Ovary (tissue), 7 donors: ENCODE measurements at regions not wholly inside any gene's neighbourhood (a gene's known extent, or its start where the extent isn't known, plus 50 kb on each side); places are given as distances from the start of the nearest gene placed in this dataset.

ENCODE experiments used
- DNase-seq, 5 donors: peaks; one replicate each; pipeline ENCODE4 v3.0.0-alpha.2; 2019 to 2020
- H3K27ac ChIP-seq, 2 donors: fragments of 200-600 bp; one replicate each; pipeline versions ENCODE4 v1.5.1 to v1.8.0; 2019 to 2022
- H3K27me3 ChIP-seq: fragments of 200-600 bp; one replicate; pipeline ENCODE4 v1.8.0; 2022
- H3K36me3 ChIP-seq: fragments of 200-600 bp; sonication (generic); one replicate; pipeline ENCODE4 v1.5.1; 2019
- H3K4me1 ChIP-seq: one replicate; pipeline ENCODE4 v1.8.1; 2013; ENCODE audit warnings: mild to moderate bottlenecking, moderate library complexity; ENCODE audit not compliant: insufficient read depth
- H3K4me3 ChIP-seq: fragments of 200-600 bp; sonication (generic); one replicate; pipeline ENCODE4 v1.5.1; 2017
- H3K9me3 ChIP-seq, 2 donors: fragments of 200-600 bp in 1 of 2; sonication (generic) in 1 of 2; one replicate each; pipeline versions ENCODE4 v1.5.1 to v1.8.1; 2013 to 2019; ENCODE audit warnings: mild to moderate bottlenecking in 1 of 2, moderate library complexity in 1 of 2
- CTCF ChIP-seq, 3 donors: fragments of 450-650 bp in 2 of 3; fragments of 200-600 bp in 1 of 3; IDR thresholded peaks; one replicate each; pipeline versions ENCODE4 v1.5.1 to v1.8.0; 2016 to 2022; ENCODE audit warnings: antibody characterized with exemption in 3 of 3, mild to moderate bottlenecking in 1 of 3
- EP300 ChIP-seq: sonication (generic); formaldehyde crosslinking; IDR thresholded peaks from one replicate; pipeline ENCODE4 v1.6.1; 2017; ENCODE audit warnings: antibody characterized with exemption
- POLR2A ChIP-seq: fragments of 450-650 bp; IDR thresholded peaks from one replicate; pipeline ENCODE4 v1.6.1; 2017; ENCODE audit warnings: antibody characterized with exemption, mild to moderate bottlenecking, moderate library complexity
- WGBS, 3 donors: extraction: QIAGEN DNeasy Blood & Tissue Kit in 1 of 3; methylation state at CpG; one replicate each; pipeline versions ENCODE4 v1.1.5 to v1.1.7; 2013 to 2017; 5-methylcytosine and 5-hydroxymethylcytosine counted together
- intact Hi-C, 4 donors: fragments of 100-400 bp; cut with DNase I; formaldehyde crosslinking; loops; one replicate each; pipeline versions ENCODE4 v1.11.0 to v1.15.1; 2022 to 2023
- donor health status: DM: no; HTN: no; CAD: no; lungs with moderate emphysema.
- donor health status: DM: no; HTN: no; CAD: no.
- donor health status: Bipolar disorder and iron deficiency.
- donor health status: DM: no; HTN: no; CAD: no.
- donor health status: DM: yes; HTN: yes; CAD: no.

- no peaks in the 10 kb centered on the region for H3K9me3 ChIP-seq
- H3K4me3 ChIP-seq: no peak overlapping the region
- DNase-seq: no peak
- H3K4me1 ChIP-seq: no peaks in the 10 kb centered on the region
- H3K27ac ChIP-seq: no peak overlapping the region
- H3K36me3 ChIP-seq: no peaks in the 10 kb centered on the region
- WGBS, 3 donors: 70 to 80% (median 77%) methylated on average over 3 of the region's 3 CpGs
- TF ChIP-seq EP300: no peak
- TF ChIP-seq POLR2A: no peak
- TF ChIP-seq CTCF (IDR thresholded peaks at IDR 0.05): no peak
- H3K27me3 ChIP-seq: no peaks in the 10 kb centered on the region
- intact Hi-C loops: no loop called here
These were observed 567.7 kb downstream of the TFAP2B start for GRCh38 chr6:51386347-51386836.

- Histone ChIP-seq H3K9me3 (no peaks in the 10 kb centered on the region), H3K27ac (no peak overlapping the region), H3K4me1 (no peaks in the 10 kb centered on the region), H3K36me3 (no peaks in the 10 kb centered on the region), H3K4me3 (no peak overlapping the region), H3K27me3 (no peaks in the 10 kb centered on the region)
- 51 to 67% (median 58%) methylated on average over 4 of the region's 4 CpGs for WGBS, 3 donors
- TF ChIP-seq CTCF (IDR thresholded peaks at IDR 0.05) (no peak), EP300 (no peak), POLR2A (no peak)
- intact Hi-C loops: no loop called here
- DNase-seq: no peak
These were observed 569.2 kb downstream of the TFAP2B start for GRCh38 chr6:51387907-51388306.

GRCh38 chr6:51394061-51394460 is 575.4 kb downstream of the TFAP2B start:
- TF ChIP-seq CTCF (IDR thresholded peaks at IDR 0.05) (no peak), POLR2A (no peak), EP300 (no peak)
- H3K36me3 ChIP-seq: no peaks in the 10 kb centered on the region
- H3K4me1 ChIP-seq: no peaks in the 10 kb centered on the region
- no peak overlapping the region for H3K27ac ChIP-seq
- no peaks in the 10 kb centered on the region for H3K27me3 ChIP-seq
- no peak for DNase-seq
- H3K4me3 ChIP-seq: no peak overlapping the region
- no peaks in the 10 kb centered on the region for H3K9me3 ChIP-seq
- intact Hi-C loops: no loop called here

GRCh38 chr6:51396583-51396982 is 577.9 kb downstream of the TFAP2B start:
- no peak overlapping the region for H3K4me3 ChIP-seq
- intact Hi-C loops: no loop called here
- TF ChIP-seq CTCF (IDR thresholded peaks at IDR 0.05) (no peak), POLR2A (no peak), EP300 (no peak)
- H3K4me1 ChIP-seq: no peaks in the 10 kb centered on the region
- no peak for DNase-seq
- no peaks in the 10 kb centered on the region for H3K9me3 ChIP-seq
- H3K27me3 ChIP-seq: no peaks in the 10 kb centered on the region
- H3K36me3 ChIP-seq: no peaks in the 10 kb centered on the region
- no peak overlapping the region for H3K27ac ChIP-seq
